PC-3 (cell line): ENCODE measurements at regions not wholly inside any gene's neighbourhood (a gene's known extent, or its start where the extent isn't known, plus 50 kb on each side); places are given as distances from the start of the nearest gene placed in this dataset.

Experiments used
- ATAC-seq: fragments of 200-7000 bp; cut with Tn5 transposase; 2 replicates; pipeline ENCODE4 v1.9.1; 2020; ENCODE audit warnings: mild to moderate bottlenecking, moderate library complexity
- BruUV-seq: library from RNA; stranded (reverse); fragments of 400-500 nt; replicated peaks from 2 replicates; lab custom pipeline; 2021; lab: Mats Ljungman, UMichigan
- CTCF ChIA-PET: fragments of 300-600 bp; sonication (Branson Sonifier 250); formaldehyde crosslinking; loops from one replicate; lab custom pipeline; 2022; ENCODE audit warnings: antibody characterized with exemption; lab: Charles Lee
- POLR2A ChIA-PET: fragments of 300-600 bp; sonication (Branson Sonifier 250); formaldehyde crosslinking; loops from one replicate; lab custom pipeline; 2022; ENCODE audit warnings: antibody characterized with exemption; ENCODE audit not compliant: unreplicated experiment; lab: Charles Lee
- DNase-seq: peaks from one replicate; pipeline ENCODE4 v3.0.0-alpha.2; 2015
- H2AFZ ChIP-seq: fragments of 300-600 bp; sonication (generic); 2 replicates; pipeline ENCODE4 v1.6.0; 2016; ENCODE audit warnings: antibody characterized with exemption, low read length
- H3F3A ChIP-seq: fragments of 300-600 bp; sonication (generic); one replicate; pipeline ENCODE4 v1.6.0; 2017; ENCODE audit warnings: antibody characterized with exemption, low read length, control low read depth, mild to moderate bottlenecking; ENCODE audit not compliant: unreplicated experiment
- H3K27ac ChIP-seq: fragments of 300-600 bp; sonication (generic); 2 replicates; pipeline ENCODE4 v1.5.1; 2016; ENCODE audit warnings: mild to moderate bottlenecking, low read length
- H3K27me3 ChIP-seq: fragments of 300-600 bp; sonication (generic); 2 replicates; pipeline ENCODE4 v1.6.1; 2016; ENCODE audit warnings: low read length, mixed read lengths
- H3K36me3 ChIP-seq: fragments of 300-600 bp; sonication (generic); 2 replicates; pipeline ENCODE4 v1.6.1; 2016; ENCODE audit warnings: low read depth, mixed run types, low read length, mixed read lengths
- H3K4me1 ChIP-seq: fragments of 300-600 bp; sonication (generic); 2 replicates; pipeline ENCODE4 v1.5.1; 2016; ENCODE audit warnings: low read length; ENCODE audit not compliant: insufficient read depth
- H3K4me2 ChIP-seq: fragments of 300-600 bp; sonication (generic); 2 replicates; pipeline ENCODE4 v1.6.0; 2016; ENCODE audit warnings: low read length
- H3K4me3 ChIP-seq: fragments of 300-600 bp; sonication (generic); 2 replicates; pipeline ENCODE4 v1.5.1; 2016; ENCODE audit warnings: mild to moderate bottlenecking, low read length, mixed read lengths
- H3K79me2 ChIP-seq: fragments of 300-600 bp; sonication (generic); 2 replicates; pipeline ENCODE4 v1.6.1; 2017; ENCODE audit warnings: low read length, mixed read lengths
- H3K9ac ChIP-seq: fragments of 300-600 bp; sonication (generic); 2 replicates; pipeline ENCODE4 v1.6.0; 2016; ENCODE audit warnings: mild to moderate bottlenecking, low read length
- H3K9me2 ChIP-seq: fragments of 300-600 bp; sonication (generic); replicated peaks from 2 replicates; pipeline ENCODE4 v1.6.1; 2016; ENCODE audit warnings: mixed run types, low read length, mixed read lengths
- H3K9me3 ChIP-seq: fragments of 300-600 bp; sonication (generic); 2 replicates; pipeline ENCODE4 v1.6.1; 2016; ENCODE audit warnings: low read length, mixed read lengths
- H4K20me1 ChIP-seq: fragments of 300-600 bp; sonication (generic); 2 replicates; pipeline ENCODE4 v1.6.1; 2016; ENCODE audit warnings: low read length, mixed read lengths
- CTCF ChIP-seq: fragments of 300-600 bp; sonication (generic); conservative IDR thresholded peaks from 2 replicates; pipeline ENCODE4 v1.5.1; 2017; ENCODE audit warnings: antibody characterized with exemption, low read depth, mild to moderate bottlenecking, low read length
- EZH2 ChIP-seq: fragments of 300-600 bp; sonication (generic); IDR thresholded peaks from one replicate; pipeline ENCODE4 v1.6.1; 2017; ENCODE audit warnings: antibody characterized with exemption, mild to moderate bottlenecking, low read length; ENCODE audit not compliant: unreplicated experiment
- EZH2phosphoT487 ChIP-seq: fragments of 300-600 bp; sonication (generic); IDR thresholded peaks from 2 replicates; pipeline ENCODE4 v1.6.1; 2018; ENCODE audit warnings: mild to moderate bottlenecking, antibody characterized with exemption, low read length, borderline replicate concordance
- intact Hi-C: fragments of 100-400 bp; cut with micrococcal nuclease; formaldehyde crosslinking; loops from 2 replicates; pipeline ENCODE4 v1.9.0; 2023

GRCh38 chr5:172570594-172571334, 70.3 kb upstream of the NEURL1B start:
- H3K4me1 ChIP-seq: no peaks in the 10 kb centered on the region
- H3F3A ChIP-seq: no peaks in the 10 kb centered on the region
- no peaks in the 10 kb centered on the region for H4K20me1 ChIP-seq
- peaks cover 39% of the 10 kb centered on the region; the same call in 1 of the 2 replicates for H3K27me3 ChIP-seq
- no peaks in the 10 kb centered on the region for H3K9me2 ChIP-seq
- no peaks in the 10 kb centered on the region for H3K36me3 ChIP-seq
- intact Hi-C loops: no loop called here
- H2AFZ ChIP-seq: no peak overlapping the region
- CTCF ChIA-PET: no interaction called here
- no peak overlapping the region for H3K4me3 ChIP-seq
- no TSS peak for BruUV-seq
- H3K4me2 ChIP-seq: no peak overlapping the region
- POLR2A ChIA-PET: no interaction called here
- H3K9me3 ChIP-seq: no peaks in the 10 kb centered on the region
- DNase-seq (no peak), ATAC-seq (no peak)
- H3K27ac ChIP-seq: no peak overlapping the region
- TF ChIP-seq EZH2 (no peak), EZH2phosphoT487 (no peak), CTCF (no peak)
- no peak overlapping the region for H3K9ac ChIP-seq
- H3K79me2 ChIP-seq: no peaks in the 10 kb centered on the region

- Histone ChIP-seq H3K4me1 (no peaks in the 10 kb centered on the region), H4K20me1 (no peaks in the 10 kb centered on the region), H3K36me3 (no peaks in the 10 kb centered on the region), H3K4me3 (no peak overlapping the region), H3K79me2 (no peaks in the 10 kb centered on the region), H3F3A (no peaks in the 10 kb centered on the region), H3K27me3 (peaks cover 46% of the 10 kb centered on the region), H3K9me2 (no peaks in the 10 kb centered on the region), H3K9ac (no peak overlapping the region), H3K9me3 (no peaks in the 10 kb centered on the region), H3K27ac (no peak overlapping the region), H3K4me2 (no peak overlapping the region), H2AFZ (no peak overlapping the region)
- ATAC-seq (no peak), DNase-seq (no peak)
- intact Hi-C loops: no loop called here
- BruUV-seq: no TSS peak
- TF ChIP-seq CTCF (no peak), EZH2phosphoT487 (no peak), EZH2 (no peak)
- POLR2A ChIA-PET: no interaction called here
- CTCF ChIA-PET: no interaction called here
Measured at GRCh38 chr5:172569861-172570558, 71.1 kb upstream of the NEURL1B start.
